KG1 (cell line): ENCODE measurements at regions not wholly inside any gene's neighbourhood (a gene's known extent, or its start where the extent isn't known, plus 50 kb on each side); places are given as distances from the start of the nearest gene placed in this dataset.

Experiments used
- DNase-seq: peaks from one replicate; lab custom pipeline; 2025; lab: John Stamatoyannopoulos, UW

DNA sequence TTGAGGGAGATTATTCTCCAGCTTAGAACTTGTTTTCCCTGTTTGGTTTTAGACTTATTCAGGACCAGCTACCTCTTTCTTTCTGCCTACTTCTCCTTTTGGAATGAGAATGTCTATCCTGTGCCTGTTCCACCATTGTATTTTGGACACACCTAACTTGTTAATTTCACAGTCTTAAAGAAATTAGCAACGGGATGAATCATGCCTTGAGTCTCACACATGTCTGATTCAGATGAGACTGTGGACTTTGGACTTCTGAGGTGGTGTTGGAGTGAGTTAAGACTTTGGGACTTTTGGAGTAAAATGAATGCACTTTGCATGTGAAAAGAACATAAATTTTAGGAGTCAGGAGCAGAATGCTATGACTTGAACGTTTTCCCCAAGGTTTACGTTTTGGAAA, 581.4 kb downstream of the CDH11 start:
- no peak for DNase-seq

DNA sequence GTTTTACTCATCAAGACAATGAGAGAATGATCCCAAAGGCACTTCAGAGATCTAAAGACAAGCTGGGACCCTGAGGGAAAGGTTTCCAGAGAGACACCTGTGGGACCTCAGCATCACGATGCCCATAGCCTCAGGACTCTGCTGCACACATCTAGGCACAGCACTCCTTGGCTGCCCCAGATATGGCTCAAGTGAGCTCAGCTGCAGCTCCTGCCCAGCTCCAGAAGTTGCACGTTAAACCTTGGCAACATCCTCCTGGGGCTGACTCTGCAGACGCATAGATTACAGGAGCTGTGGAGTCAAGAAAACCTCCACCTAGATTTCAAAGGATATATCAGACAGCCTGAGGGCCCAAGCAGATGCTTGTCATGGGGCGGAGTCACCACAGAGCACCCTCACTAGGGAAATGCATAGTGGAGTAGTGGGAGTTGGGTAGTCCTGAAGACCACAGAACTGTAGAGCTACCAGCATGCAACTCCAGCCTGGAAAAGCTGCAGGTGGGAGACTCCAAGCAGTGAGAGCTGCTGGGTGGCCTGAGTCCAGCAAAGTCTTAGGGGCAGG, 582.0 kb downstream of the CDH11 start:
- no peak for DNase-seq

DNA sequence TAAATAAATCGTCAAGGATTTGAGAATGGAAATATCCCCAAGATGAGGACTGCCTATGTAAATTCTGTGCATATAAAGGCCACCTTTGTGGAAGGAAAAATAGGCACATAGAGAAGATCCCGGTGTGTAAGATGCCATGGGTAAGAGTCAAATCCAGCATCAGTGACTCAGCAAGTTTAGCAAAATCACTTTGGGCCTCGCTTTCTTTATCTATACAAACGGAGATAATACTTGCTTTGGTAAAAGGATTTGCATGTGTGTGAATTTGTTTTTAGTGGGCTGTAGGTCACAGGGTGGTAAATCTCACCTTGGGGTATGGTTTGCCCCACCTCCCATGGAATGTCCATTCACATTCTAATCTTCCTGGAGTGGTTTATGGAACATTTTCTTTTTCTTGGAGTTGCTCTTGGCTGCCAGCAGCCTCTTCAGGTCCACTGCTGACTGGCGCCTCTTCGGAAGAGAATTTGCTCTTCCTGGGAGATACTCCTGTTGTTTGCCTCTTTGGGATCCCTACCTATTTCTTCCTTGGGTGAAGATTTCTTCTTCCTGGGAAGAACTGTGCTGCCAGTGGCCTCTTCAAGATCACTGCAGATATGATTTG, 587.6 kb downstream of the CDH11 start:
- no peak for DNase-seq

DNA sequence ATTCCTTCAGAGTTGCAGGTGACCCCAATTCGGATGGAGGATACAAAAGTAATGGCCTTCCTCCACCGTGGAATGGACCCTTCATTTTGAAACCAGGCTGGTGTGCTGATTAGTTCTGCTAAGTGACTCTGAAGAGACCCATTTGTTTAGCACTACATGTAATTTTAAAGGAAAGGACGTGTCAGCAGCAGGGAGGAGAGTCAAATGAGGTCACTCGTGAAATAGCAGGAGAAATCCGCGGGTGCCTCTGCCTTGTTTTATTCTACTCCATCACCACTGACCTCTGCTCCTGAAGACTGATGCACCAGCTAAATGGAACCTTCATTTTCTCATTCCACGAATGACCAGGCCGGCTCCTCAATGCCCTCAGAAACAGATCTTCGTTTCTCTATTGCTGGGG, 589.2 kb downstream of the CDH11 start:
- no peak for DNase-seq

GRCh38 chr16:64532117-64532516, 589.7 kb downstream of the CDH11 start:
- DNase-seq, result no peak

DNA sequence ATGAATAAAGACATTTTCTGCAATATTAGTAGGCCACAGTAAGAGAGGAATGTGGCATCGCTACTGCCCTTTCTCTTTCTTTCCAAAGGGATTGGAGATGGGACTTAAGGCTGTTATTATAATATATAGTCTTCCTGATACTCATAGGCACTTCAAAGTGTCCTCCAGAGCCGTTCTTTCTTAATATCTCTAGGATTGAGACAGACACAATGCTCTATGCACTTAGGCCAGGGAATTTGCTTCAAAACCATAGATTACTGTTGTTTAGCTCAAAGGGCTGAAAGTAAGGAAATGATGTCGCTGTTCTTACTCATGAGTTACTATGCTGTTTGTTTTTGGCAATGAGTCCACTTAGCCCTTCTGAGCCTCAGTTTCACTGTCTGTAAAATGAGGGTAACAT, 590.5 kb downstream of the CDH11 start:
- no peak for DNase-seq

GRCh38 chr16:64522548-64522947, 599.3 kb downstream of the CDH11 start:
- no peak for DNase-seq

- DNase-seq, result no peak
Observed at GRCh38 chr16:64513871-64514270, 608.0 kb downstream of the CDH11 start.

DNA sequence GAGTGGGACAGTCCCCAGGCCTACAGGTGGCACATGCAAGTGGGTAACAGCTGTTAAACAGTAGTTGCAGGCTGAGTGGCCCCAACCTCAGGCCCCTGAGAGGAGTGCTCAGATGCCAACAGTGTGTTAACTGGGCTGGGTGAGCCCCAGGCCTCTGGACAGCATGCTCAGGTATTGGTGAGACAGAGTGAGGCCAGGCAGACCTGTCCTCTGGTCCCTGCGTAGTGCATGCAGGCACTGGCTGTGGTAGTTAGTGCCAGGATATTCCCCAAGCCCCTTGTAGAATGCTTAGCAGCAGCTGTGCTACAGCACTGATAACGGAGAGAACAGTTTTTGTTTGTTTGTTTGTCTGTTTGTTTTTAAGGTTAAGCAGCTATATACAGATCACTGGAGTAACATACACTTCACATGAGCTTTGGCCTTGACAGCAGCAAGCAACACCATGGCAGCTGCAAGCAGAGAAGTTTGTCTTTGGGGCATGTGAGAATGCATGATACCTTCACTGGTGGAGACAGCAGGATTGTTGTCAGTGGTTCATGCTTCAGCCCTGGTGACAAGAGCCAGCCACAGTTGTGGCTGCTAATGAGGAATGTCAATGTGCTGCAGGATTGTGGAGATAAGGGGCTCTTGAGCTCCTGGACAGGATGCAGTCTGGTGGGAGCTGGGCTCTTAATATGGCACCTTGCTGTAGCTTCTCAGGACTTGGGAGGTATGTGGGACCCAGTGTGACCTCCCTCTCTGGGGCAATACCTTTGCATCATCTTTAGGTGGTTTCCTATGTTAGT, 614.4 kb downstream of the CDH11 start:
- DNase-seq, result no peak

DNA sequence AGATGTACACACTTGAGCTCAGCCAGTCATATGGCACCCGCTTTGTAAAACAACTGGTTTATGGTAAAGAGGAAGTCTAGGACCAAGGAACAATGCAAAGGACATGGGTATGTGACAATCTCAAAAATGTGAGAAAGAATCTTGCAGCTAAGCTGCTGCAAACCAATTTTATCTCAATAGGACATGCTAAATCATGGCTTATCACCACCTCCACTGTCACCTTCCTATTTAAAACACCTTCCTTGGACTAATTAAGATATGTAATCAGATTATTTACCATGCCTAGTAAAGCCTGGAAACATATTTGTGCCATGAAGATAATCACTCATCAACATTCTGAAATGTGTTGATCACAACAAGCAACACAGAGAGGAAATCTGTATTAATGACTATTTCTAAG, 622.7 kb downstream of the CDH11 start:
- DNase-seq, result no peak

- no peak for DNase-seq
Observed at GRCh38 chr16:64498363-64498762, 623.5 kb downstream of the CDH11 start.

GRCh38 chr16:64493709-64494108, 628.2 kb downstream of the CDH11 start:
- no peak for DNase-seq

- no peak for DNase-seq
Observed at GRCh38 chr16:64489449-64489848, 632.4 kb downstream of the CDH11 start.

- no peak for DNase-seq
Observed at GRCh38 chr16:64486561-64486960, 635.3 kb downstream of the CDH11 start.

GRCh38 chr16:64481497-64481896, 640.4 kb downstream of the CDH11 start:
- no peak for DNase-seq

- DNase-seq, result no peak
Observed at GRCh38 chr16:64478252-64478906, 643.5 kb downstream of the CDH11 start.

DNA sequence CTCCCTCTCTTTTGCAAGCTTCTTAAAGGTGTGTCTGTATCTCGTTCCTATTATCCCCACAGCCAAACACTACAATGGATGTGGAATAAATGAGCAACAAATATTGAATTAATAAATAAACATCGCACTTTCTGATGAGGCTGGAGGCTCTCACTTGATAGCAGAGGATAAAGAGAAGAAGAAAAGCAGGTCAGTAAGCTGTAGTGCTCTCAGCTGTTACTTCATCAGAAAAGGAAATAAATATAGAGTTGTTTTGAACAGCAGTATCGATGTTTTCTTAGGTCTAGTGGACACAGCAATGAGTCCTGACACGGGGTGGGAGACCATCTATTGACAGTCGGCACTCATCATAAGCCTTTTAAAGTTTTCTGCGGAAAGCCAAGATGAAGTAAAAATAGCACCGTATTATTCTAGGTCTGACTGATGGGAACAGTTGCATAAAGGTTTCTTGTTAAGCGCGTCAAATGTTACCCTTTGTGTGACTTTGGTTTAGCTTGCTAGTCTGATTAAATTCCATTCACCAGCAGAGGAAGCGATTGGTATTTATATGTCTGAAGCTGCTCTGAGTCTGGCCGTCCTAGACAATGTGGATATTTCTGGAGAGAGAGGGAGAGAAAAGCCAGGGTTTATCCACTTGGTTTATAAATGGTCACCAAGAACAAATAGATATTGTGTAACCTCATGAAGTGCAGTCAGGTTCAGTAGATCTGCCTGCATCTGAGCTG, 646.1 kb downstream of the CDH11 start:
- no peak for DNase-seq

- no peak for DNase-seq
Observed at GRCh38 chr16:64470916-64471315, 650.9 kb downstream of the CDH11 start.

DNA sequence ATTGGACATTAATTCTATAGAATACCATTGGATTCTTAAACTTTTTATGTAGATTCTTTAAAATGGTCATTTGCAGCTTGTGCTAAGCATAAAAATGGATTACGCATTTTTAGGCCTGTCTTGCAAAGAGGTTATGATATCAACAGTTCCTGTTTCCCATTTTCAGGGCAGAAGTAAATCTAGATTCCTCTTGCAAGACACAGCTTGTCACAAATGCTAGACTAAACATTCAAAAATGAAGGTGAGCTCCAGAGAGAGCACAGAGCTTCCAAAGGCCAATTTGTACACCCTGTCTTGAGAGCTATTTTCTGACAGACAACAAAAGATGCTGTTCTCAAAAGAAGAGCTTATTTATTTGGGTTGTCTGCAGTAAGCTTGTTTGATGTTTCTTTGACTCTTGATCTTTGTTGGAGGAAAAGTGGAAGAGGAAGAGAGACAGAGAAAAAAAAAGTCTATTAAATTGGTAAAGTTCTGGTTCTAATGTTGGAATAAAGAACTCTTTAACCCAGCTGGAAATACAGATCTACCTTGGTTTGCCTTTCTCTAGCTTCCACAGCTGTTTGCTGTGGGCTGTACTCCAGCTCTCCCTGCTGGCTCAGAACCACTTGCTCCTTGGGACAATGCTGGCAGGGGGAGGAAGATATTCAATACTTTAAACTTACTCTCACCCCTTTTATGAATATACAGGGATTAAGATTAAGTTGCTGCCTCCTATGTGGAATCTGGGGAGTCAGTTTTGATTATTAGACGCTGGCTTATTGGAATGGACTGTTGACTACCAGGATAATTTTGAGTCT, 651.8 kb downstream of the CDH11 start:
- no peak for DNase-seq

DNA sequence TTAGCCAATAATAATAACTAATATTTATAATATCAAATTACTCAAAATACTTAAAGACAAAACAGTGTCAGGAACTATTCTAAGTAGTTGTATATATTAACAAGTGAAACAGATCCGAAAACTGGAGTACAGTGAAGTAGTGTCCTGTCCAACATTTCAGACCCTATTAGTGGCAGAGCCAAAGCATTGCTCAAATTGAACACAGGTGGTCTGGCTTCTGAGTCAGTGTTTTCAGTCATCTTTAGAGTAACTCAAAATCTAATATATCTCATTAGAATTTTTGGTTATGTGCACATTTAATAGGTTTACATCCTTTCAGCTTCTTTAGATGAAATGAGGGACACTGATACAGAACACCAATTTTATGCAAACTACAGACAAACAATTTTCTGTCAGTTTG, 652.5 kb downstream of the CDH11 start:
- DNase-seq, result no peak

GRCh38 chr16:64468515-64469090, 653.3 kb downstream of the CDH11 start:
- DNase-seq, result no peak
